ENCODE measurements at regions not wholly inside any gene's neighbourhood (a gene's known extent, or its start where the extent isn't known, plus 50 kb on each side); places are given as distances from the start of the nearest gene placed in this dataset.

DNA sequence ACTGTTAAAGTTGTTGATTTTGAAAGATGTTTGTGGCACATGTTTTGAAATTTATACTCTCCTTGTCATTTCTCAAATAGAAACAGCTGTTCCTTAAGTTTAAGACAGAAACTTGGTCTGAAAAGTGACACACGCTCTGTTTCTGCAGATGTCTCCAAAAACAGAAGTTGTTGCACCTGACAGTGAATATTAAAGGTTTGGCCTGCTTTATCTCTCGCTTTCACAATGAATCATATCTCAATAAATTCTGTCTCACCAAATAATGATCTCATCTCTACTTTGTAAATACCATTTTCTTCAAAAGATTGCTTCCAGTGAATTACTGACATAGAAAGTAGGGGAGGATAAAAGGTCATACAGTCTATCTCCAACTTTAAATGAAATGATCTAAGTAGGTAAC is 294.9 kb upstream of the SYT4 start:
- no peaks in the 10 kb centered on the region for H3K27me3 ChIP-seq (ENCODE audit: control insufficient read depth, insufficient read depth, low read length)
- intact Hi-C loops (cut with micrococcal nuclease) = no loop called here
- 72% methylated on average over 2 of the region's 2 CpGs for WGBS (ENCODE audit: insufficient coverage)
- Mint-ChIP-seq H3K9me3 (no peaks in the 10 kb centered on the region), H3K4me3 (no peak overlapping the region), H3K4me1 (no peaks in the 10 kb centered on the region), H3K27me3 (ENCODE audit: low read depth in 2 of 2) (peaks cover 0 to under 1% of the 10 kb centered on the region in 2 donors), H3K27ac (no peak overlapping the region), H3K36me3 (no peaks in the 10 kb centered on the region)
- no peak for ATAC-seq
- no peak overlapping the region for H3K4me3 ChIP-seq (ENCODE audit: low read length)
- no peak for DNase-seq
- H3K36me3 ChIP-seq (ENCODE audit: control insufficient read depth, insufficient read depth, low read length) = no peaks in the 10 kb centered on the region
- no peak overlapping the region for H3K27ac ChIP-seq (ENCODE audit: low read length)
- H3K9me3 ChIP-seq (ENCODE audit: control insufficient read depth, insufficient read depth, low read length) = no peaks in the 10 kb centered on the region
- TF ChIP-seq CTCF (IDR thresholded peaks at IDR 0.05) = no peak
- no peaks in the 10 kb centered on the region for H3K4me1 ChIP-seq (ENCODE audit: control insufficient read depth, insufficient read depth, low read length)

GRCh38 chr18:43574974-43575373 is 297.7 kb upstream of the SYT4 start:
- H3K27me3 Mint-ChIP-seq (ENCODE audit: low read depth in 2 of 2) = peaks cover 4 to 12% of the 10 kb centered on the region in 2 donors
- H3K9me3 Mint-ChIP-seq = no peaks in the 10 kb centered on the region
- no peak overlapping the region for H3K27ac Mint-ChIP-seq
- H3K36me3 ChIP-seq (ENCODE audit: control insufficient read depth, insufficient read depth, low read length) = no peaks in the 10 kb centered on the region
- no peak for TF ChIP-seq CTCF (IDR thresholded peaks at IDR 0.05)
- H3K4me3 ChIP-seq (ENCODE audit: low read length) = no peak overlapping the region
- 88% methylated on average over 1 of the region's 3 CpGs for WGBS (ENCODE audit: insufficient coverage)
- H3K4me3 Mint-ChIP-seq = no peak overlapping the region
- ATAC-seq (no peak), DNase-seq (no peak)
- intact Hi-C loops (cut with micrococcal nuclease) = no loop called here
- no peaks in the 10 kb centered on the region for H3K36me3 Mint-ChIP-seq
- no peaks in the 10 kb centered on the region for H3K27me3 ChIP-seq (ENCODE audit: control insufficient read depth, insufficient read depth, low read length)
- H3K27ac ChIP-seq (ENCODE audit: low read length) = no peak overlapping the region
- no peaks in the 10 kb centered on the region for H3K4me1 Mint-ChIP-seq
- H3K4me1 ChIP-seq (ENCODE audit: control insufficient read depth, insufficient read depth, low read length) = no peaks in the 10 kb centered on the region
- H3K9me3 ChIP-seq (ENCODE audit: control insufficient read depth, insufficient read depth, low read length) = no peaks in the 10 kb centered on the region

DNA sequence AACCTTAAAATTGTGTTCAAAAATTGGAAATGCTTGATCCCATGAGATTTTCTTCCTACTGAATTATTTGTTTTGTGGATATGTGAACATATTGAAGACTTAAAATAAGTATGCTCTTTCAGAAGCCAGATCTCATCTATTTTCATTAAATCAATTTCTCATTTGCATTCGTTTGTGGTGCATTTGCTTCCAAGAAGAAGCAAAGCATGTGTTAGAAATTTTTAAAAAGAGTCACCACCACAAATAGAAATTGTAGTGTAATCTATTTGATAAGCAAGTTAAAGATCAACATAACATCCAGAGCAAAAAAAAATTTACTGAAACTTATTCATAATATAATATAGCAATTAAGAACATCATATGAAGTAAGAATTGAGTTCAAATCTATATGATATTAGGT is 300.9 kb upstream of the SYT4 start:
- no peaks in the 10 kb centered on the region for H3K4me1 ChIP-seq (ENCODE audit: control insufficient read depth, insufficient read depth, low read length)
- no CpG with 5 or more reads among the region's 1 CpG for WGBS (ENCODE audit: insufficient coverage)

More for the DNA sequence above, 300.9 kb upstream of the SYT4 start:
- TF ChIP-seq CTCF (IDR thresholded peaks at IDR 0.05) = no peak
- H3K27me3 ChIP-seq (ENCODE audit: control insufficient read depth, insufficient read depth, low read length) = no peaks in the 10 kb centered on the region
- no peak overlapping the region for H3K4me3 ChIP-seq (ENCODE audit: low read length)
- DNase-seq (no peak), ATAC-seq (no peak)
- H3K4me1 Mint-ChIP-seq = no peaks in the 10 kb centered on the region
- H3K9me3 Mint-ChIP-seq = no peaks in the 10 kb centered on the region
- no peaks in the 10 kb centered on the region for H3K9me3 ChIP-seq (ENCODE audit: control insufficient read depth, insufficient read depth, low read length)
- intact Hi-C loops (cut with micrococcal nuclease) = no loop called here
- H3K27ac Mint-ChIP-seq = no peak overlapping the region
- no peaks in the 10 kb centered on the region for H3K36me3 ChIP-seq (ENCODE audit: control insufficient read depth, insufficient read depth, low read length)
- H3K27ac ChIP-seq (ENCODE audit: low read length) = no peak overlapping the region
- no peak overlapping the region for H3K4me3 Mint-ChIP-seq
- peaks cover 4 to 12% of the 10 kb centered on the region in 2 donors for H3K27me3 Mint-ChIP-seq (ENCODE audit: low read depth in 2 of 2)
- H3K36me3 Mint-ChIP-seq = no peaks in the 10 kb centered on the region

All from natural killer cell (primary cell).